Ovary (tissue), 7 donors: ENCODE measurements at regions not wholly inside any gene's neighbourhood (a gene's known extent, or its start where the extent isn't known, plus 50 kb on each side); places are given as distances from the start of the nearest gene placed in this dataset.

ENCODE experiments used
- DNase-seq, 5 donors: peaks; one replicate each; pipeline ENCODE4 v3.0.0-alpha.2; 2019 to 2020
- H3K27ac ChIP-seq, 2 donors: fragments of 200-600 bp; one replicate each; pipeline versions ENCODE4 v1.5.1 to v1.8.0; 2019 to 2022
- H3K27me3 ChIP-seq: fragments of 200-600 bp; one replicate; pipeline ENCODE4 v1.8.0; 2022
- H3K36me3 ChIP-seq: fragments of 200-600 bp; sonication (generic); one replicate; pipeline ENCODE4 v1.5.1; 2019
- H3K4me1 ChIP-seq: one replicate; pipeline ENCODE4 v1.8.1; 2013; ENCODE audit warnings: mild to moderate bottlenecking, moderate library complexity; ENCODE audit not compliant: insufficient read depth
- H3K4me3 ChIP-seq: fragments of 200-600 bp; sonication (generic); one replicate; pipeline ENCODE4 v1.5.1; 2017
- H3K9me3 ChIP-seq, 2 donors: fragments of 200-600 bp in 1 of 2; sonication (generic) in 1 of 2; one replicate each; pipeline versions ENCODE4 v1.5.1 to v1.8.1; 2013 to 2019; ENCODE audit warnings: mild to moderate bottlenecking in 1 of 2, moderate library complexity in 1 of 2
- EP300 ChIP-seq: sonication (generic); formaldehyde crosslinking; IDR thresholded peaks from one replicate; pipeline ENCODE4 v1.6.1; 2017; ENCODE audit warnings: antibody characterized with exemption
- POLR2A ChIP-seq: fragments of 450-650 bp; IDR thresholded peaks from one replicate; pipeline ENCODE4 v1.6.1; 2017; ENCODE audit warnings: antibody characterized with exemption, mild to moderate bottlenecking, moderate library complexity
- WGBS, 3 donors: extraction: QIAGEN DNeasy Blood & Tissue Kit in 1 of 3; methylation state at CpG; one replicate each; pipeline versions ENCODE4 v1.1.5 to v1.1.7; 2013 to 2017; 5-methylcytosine and 5-hydroxymethylcytosine counted together
- intact Hi-C, 4 donors: fragments of 100-400 bp; cut with DNase I; formaldehyde crosslinking; loops; one replicate each; pipeline versions ENCODE4 v1.11.0 to v1.15.1; 2022 to 2023
- TF ChIP-seq, protein P1 (sequence below), 3 donors: fragments of 450-650 bp in 2 of 3; fragments of 200-600 bp in 1 of 3; IDR thresholded peaks; one replicate each; pipeline versions ENCODE4 v1.5.1 to v1.8.0; 2016 to 2022; ENCODE audit warnings: antibody characterized with exemption in 3 of 3, mild to moderate bottlenecking in 1 of 3
- donor health status: DM: no; HTN: no; CAD: no; lungs with moderate emphysema.
- donor health status: DM: no; HTN: no; CAD: no.
- donor health status: Bipolar disorder and iron deficiency.
- donor health status: DM: no; HTN: no; CAD: no.
- donor health status: DM: yes; HTN: yes; CAD: no.

DNA sequence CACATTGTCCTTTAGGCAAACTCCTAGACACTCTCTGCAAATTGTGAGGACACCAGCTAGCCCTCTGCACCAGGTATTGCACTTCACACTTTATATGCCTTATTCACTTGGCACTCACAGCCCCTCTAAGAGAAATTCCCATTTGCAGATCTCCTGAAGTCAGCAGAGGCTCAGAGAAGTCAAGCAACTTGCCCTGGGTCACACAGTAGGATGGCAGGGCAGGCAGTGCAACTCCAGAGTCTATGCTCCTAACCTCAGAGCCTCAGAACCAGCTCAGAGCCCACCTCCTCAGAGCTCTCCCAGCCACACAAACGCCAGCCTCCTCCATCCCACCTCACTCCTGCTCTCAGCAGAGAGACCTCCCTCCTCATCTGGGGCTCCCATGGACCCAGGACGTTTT is 52.4 kb upstream of the BLCAP start:
- H3K4me3 ChIP-seq, result no peak overlapping the region
- no peaks in the 10 kb centered on the region for H3K36me3 ChIP-seq
- no peaks in the 10 kb centered on the region for H3K4me1 ChIP-seq
- H3K27ac ChIP-seq, result no peak overlapping the region
- no peak for TF ChIP-seq EP300
- no peak for TF ChIP-seq POLR2A
- TF ChIP-seq, protein P1, sequence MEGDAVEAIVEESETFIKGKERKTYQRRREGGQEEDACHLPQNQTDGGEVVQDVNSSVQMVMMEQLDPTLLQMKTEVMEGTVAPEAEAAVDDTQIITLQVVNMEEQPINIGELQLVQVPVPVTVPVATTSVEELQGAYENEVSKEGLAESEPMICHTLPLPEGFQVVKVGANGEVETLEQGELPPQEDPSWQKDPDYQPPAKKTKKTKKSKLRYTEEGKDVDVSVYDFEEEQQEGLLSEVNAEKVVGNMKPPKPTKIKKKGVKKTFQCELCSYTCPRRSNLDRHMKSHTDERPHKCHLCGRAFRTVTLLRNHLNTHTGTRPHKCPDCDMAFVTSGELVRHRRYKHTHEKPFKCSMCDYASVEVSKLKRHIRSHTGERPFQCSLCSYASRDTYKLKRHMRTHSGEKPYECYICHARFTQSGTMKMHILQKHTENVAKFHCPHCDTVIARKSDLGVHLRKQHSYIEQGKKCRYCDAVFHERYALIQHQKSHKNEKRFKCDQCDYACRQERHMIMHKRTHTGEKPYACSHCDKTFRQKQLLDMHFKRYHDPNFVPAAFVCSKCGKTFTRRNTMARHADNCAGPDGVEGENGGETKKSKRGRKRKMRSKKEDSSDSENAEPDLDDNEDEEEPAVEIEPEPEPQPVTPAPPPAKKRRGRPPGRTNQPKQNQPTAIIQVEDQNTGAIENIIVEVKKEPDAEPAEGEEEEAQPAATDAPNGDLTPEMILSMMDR (IDR thresholded peaks at IDR 0.05), result no peak
- 10 to 17% (median 16%) methylated on average over 2 of the region's 2 CpGs for WGBS, 3 donors
- no peaks in the 10 kb centered on the region for H3K9me3 ChIP-seq
- no peak for DNase-seq
- H3K27me3 ChIP-seq, result no peaks in the 10 kb centered on the region
- intact Hi-C loops, result no loop called here

DNA sequence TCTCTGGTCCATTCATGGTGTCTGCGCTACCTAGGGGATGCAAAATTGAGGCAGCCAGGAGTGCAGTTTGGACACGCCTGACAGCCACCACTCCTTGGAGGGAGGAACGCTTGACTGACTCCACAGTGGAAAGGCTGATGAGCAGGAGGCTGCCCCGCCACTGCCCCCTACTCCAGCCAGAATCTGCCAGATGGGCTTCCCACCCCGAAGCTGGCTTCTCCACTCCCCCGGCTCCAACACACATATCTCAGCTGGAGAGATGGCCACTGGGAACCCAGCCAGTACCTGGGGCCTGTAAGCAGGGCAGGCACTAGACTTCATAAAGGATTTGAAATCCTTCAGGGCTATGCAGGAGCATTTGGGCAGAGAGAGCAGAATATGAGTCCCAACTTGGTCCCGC is 51.4 kb upstream of the BLCAP start:
- no peaks in the 10 kb centered on the region for H3K4me1 ChIP-seq
- TF ChIP-seq, protein P1 (IDR thresholded peaks at IDR 0.05), result no peak
- WGBS, 3 donors, result 35 to 43% (median 38%) methylated on average over 7 of the region's 7 CpGs
- DNase-seq, result no peak
- intact Hi-C loops, result loop anchor here in 1 of 4 donors (10.0 kb wide), 1 partner anchor 756 kb away; no protein-coding TSS in a partner anchor
- H3K27ac ChIP-seq, result no peak overlapping the region
- H3K36me3 ChIP-seq, result no peaks in the 10 kb centered on the region
- H3K9me3 ChIP-seq, result no peaks in the 10 kb centered on the region
- H3K27me3 ChIP-seq, result no peaks in the 10 kb centered on the region
- no peak overlapping the region for H3K4me3 ChIP-seq

DNA sequence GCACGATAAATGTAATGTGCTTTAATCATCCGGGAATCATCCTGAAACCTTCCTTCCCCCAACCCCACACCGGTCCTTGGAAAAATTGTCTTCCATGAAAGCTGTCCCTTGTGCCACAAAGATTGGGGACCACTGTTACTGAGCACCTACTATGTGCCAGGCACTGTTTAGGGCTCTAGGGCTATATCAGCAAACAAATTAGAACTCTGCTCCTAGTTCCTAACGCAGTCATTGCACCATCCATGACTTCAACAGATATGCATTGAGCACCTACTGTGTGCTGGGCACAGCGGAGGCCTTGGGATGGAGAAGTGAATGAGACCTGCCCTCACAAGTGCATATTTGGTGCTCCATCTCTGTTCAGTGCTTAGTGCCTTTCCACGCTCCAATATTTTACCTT is 50.3 kb upstream of the BLCAP start:
- no peaks in the 10 kb centered on the region for H3K9me3 ChIP-seq
- DNase-seq, result no peak
- intact Hi-C loops, result loop anchor here in 1 of 4 donors (10.0 kb wide), 1 partner anchor 757 kb away; no protein-coding TSS in a partner anchor
- no peak overlapping the region for H3K27ac ChIP-seq
- 78 to 83% (median 83%) methylated on average over 6 of the region's 6 CpGs for WGBS, 3 donors
- TF ChIP-seq, protein P1 (IDR thresholded peaks at IDR 0.05), result no peak
- TF ChIP-seq EP300, result no peak
- TF ChIP-seq POLR2A, result no peak
- H3K36me3 ChIP-seq, result no peaks in the 10 kb centered on the region
- H3K4me1 ChIP-seq, result no peaks in the 10 kb centered on the region
- H3K4me3 ChIP-seq, result no peak overlapping the region
- H3K27me3 ChIP-seq, result no peaks in the 10 kb centered on the region
